Left ventricle myocardium superior (tissue), 1 donor: ENCODE measurements at regions not wholly inside any gene's neighbourhood (a gene's known extent, or its start where the extent isn't known, plus 50 kb on each side); places are given as distances from the start of the nearest gene placed in this dataset.
"Not testable (repeated sequence)": the region's sequence is repeated elsewhere in the genome, so short reads cannot be mapped to it uniquely, and the experiment has no call there.

Source experiments
- ATAC-seq: fragments of 200-7000 bp; cut with Tn5 transposase; one replicate; pipeline ENCODE4 v1.9.1; 2020; ENCODE audit warnings: mild to moderate bottlenecking, moderate library complexity
- DNase-seq: peaks from one replicate; pipeline ENCODE4 v3.0.0-alpha.2; 2020
- intact Hi-C: fragments of 100-400 bp; cut with micrococcal nuclease; formaldehyde crosslinking; loops from one replicate; pipeline ENCODE4 v1.11.0; 2022
- donor health status: DM: no; HTN: yes; CAD: no; lungs with severe emphysema.

DNA sequence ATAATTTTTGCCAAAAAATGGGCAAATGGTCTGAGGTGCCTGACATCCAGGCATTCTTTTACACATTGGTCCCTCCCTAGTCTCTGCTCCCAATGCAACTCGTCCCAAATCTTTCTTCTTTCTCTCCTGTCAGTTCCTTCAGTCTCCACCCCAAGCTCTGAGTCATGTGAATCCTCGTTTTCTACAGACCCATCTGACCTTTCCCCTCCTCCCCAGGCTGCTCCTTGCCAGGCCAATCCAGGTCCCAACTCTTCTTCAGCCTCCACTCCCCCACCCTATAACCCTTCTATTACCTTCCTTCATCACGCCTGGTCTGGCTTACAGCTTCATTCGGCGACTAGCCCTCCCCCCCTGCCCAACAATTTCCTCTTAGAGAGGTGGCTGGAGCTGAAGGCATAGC, 55.3 kb downstream of the BBS10 start:
- ATAC-seq, intact Hi-C loops, DNase-seq: not testable (repeated sequence)

GRCh38 chr12:76292305-76292704, 55.9 kb downstream of the BBS10 start:
- intact Hi-C loops, ATAC-seq, DNase-seq: not testable (repeated sequence)

DNA sequence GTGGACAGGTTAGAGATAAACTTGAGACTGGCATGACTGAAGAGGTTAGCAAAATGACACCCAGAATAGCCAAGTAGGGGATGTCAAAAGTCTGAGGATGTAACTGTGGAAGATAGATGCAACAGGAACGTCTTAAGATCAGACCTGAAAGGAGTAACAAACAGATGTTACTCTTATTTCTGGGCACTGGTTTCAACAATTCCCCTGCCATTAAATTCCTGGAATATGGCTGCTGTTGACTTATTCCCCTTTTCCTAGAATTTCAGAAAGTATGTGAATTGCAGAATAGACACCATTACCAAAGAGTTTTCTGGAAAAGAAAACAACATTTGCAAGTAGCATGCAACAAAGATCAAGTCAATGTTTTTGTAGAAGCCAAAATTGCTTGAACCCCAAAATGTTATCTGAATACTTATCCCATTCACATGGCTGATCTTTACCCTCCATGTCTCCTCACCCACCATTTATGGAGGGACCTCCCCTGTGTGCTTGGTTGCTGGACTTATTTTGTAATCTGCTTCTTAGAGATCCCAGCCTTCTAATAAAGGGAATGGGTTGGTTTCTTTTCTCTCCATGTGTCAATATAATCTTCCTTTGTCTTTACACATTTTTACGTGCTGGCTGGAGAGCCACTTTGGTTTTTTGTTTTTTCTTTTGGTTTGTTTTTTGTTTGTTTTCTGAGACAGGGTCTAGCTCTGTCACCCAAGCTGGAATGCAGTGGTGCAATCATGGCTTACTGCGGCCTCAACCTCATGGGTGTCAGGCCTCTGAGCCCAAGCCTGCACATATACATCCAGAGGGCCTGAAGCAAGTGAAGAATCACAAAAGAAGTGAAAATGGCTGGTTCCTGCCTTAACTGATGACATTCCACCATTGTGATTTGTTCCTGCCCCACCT, 57.0 kb downstream of the BBS10 start:
- peak; percentile 44 for ATAC-seq
- intact Hi-C loops, result no loop called here
- DNase-seq, result no peak

DNA sequence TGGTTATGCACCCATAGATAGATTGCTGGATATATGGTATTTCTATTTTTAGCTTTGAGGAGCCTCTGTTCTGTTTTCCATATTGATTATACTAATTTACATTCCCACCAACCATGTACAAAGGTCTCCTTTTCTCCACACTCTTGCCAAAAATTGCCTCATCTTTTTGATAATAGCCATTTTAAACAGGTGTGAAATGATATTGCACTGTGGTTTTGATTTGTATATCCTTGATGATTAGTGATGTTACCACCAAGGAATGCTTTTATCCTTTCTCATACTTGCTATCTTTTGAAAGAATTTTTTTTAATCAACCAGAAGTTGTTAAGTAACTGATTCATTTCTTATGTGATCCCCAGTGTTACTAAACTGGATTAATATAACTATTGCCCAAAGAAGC, 60.0 kb downstream of the BBS10 start:
- no peak for ATAC-seq
- intact Hi-C loops, result no loop called here
- DNase-seq, result no peak

GRCh38 chr12:76284816-76285750, 63.1 kb downstream of the BBS10 start:
- DNase-seq (no peak), ATAC-seq (no peak)
- intact Hi-C loops, result no loop called here

DNA sequence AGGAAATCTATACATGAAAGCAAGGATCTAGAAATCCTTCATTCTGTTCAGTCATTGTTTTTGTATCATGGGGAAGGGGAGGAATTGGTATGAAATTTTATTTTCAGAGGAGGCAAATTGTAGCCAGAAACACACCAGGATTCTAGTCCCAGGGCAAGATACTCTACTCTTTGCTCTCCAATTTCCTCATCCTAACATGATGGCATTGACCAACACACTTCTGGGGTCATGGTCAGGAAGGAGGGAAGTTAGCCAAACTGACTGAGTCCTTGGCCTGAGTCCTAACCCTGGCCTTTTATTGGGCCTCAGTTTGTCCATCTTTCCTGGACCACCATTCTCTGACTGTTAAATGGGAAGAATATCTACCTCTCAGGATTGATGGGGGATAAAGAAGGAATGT, 65.5 kb downstream of the BBS10 start:
- no peak for ATAC-seq
- intact Hi-C loops, result no loop called here

GRCh38 chr12:76277480-76277879, 70.7 kb downstream of the BBS10 start:
- intact Hi-C loops, result no loop called here
- ATAC-seq (no peak), DNase-seq (no peak)

More for the DNA sequence above, 65.5 kb downstream of the BBS10 start:
- DNase-seq, result no peak

DNA sequence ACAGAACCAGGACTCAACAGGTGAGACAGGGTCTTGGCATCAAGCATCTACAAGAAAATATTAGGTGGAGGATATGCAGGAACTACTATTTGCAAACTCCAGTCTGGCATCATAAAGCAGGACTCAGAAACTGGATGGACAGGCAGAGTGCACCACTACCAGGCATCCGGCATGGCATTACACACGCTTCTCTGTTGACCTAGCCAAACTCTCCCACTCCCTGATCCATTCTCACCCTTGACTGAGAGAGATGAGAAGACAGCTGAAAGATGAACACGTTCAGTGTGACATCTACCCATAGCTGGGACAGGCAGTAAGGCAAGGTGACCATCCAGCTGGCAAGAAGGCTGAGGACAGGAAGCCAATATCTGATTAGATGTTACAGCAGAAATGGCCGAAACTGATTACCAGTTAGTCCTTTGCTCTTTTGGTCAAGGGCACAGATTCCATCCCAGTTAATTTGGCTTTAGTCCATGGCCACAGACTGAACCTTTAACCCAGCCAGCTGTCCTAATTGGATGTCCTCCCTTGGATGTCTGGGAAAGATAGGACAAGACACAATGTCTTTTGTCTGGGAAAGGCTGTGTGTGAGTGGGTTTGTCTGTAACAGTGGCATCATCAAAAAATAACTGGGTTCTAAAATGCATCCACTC, 71.6 kb downstream of the BBS10 start:
- ATAC-seq, result peak; percentile 38
- intact Hi-C loops, result no loop called here
- DNase-seq, result no peak

- intact Hi-C loops, result no loop called here
- ATAC-seq, result no peak
- DNase-seq, result no peak
Observed at GRCh38 chr12:76275511-76276093, 72.6 kb downstream of the BBS10 start.

DNA sequence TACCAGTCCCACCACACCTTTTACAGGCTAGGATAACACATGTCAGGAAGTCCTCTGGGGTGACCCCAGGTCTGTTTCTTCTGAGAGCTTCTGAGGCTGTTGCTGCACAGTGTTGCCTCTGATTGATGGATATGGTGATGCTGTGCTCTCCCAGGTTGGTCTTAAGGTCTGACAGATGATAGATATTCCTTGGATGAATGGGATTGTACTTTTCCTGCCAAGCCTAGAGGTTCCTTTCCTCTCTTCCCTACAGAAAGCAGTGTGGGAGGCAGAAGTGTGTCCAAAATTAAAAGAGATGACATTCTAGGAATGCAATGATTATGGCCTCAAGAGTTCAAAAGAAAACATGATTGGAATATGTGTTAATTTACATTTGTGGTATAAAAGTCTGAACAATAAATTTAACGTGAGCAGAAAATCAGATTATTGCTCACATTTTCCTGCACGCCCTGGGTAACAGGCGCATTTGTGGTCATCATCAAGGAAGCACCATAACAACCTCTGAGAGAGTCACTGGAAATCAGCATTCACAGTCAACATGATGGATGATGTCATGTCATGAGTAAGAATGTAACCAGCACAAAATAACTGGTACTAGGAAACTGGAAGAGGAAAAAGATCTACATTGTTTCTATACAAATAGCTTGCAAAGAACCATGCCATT, 73.7 kb downstream of the BBS10 start:
- no peak for DNase-seq
- no peak for ATAC-seq
- intact Hi-C loops, result no loop called here

DNA sequence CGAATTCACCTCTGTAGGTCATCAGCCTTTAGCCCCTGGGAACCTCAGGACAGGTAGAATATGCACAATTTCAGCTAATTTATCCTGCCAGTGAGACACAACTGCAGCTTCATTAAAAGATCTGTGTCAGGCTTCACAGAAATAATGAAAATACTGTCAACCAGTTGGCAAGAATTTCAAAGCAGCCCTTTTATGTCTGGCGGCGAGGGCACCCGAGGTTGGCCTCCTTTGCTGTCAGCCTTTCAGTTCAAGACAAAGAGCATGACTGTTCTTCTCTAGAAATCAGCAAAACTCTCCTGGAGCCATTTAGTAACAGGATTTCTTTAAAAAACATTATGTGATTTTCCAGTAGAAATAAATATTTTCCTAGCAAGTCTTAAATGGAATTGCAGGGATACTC, 75.9 kb downstream of the BBS10 start:
- no peak for ATAC-seq

DNA sequence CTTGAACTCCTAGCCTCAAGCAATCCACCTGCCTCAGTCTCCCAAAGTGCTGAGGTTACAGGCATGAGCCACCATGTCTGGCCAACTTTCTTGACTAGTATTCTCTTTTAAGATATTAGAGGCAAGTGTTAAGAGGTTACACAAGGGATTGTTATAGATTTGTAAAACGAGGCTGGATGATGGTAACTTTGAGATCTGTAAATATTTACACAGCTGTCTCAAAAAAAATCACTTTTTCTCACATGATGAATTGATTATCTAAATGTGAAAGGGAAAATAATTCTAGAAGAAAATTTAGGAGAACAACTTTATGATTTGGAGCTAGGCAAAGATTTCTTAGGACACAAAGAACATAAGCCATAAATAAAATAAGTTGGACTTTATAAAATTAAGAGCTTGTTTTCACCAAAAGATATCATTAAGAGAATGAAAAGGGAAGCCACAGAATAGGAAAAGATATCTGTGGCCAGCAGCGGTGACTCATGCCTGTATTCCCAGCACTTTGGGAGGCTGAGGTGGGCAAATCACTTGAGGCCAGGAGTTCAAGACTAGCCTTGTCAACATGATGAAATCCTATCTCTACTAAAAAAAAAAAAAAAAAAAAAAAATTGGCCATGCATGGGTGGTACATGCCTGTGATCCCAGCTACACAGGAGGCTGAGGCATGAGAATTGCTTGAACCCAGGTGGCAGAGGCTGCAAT, 77.4 kb downstream of the BBS10 start:
- no peak for DNase-seq
- intact Hi-C loops, result no loop called here
- no peak for ATAC-seq

More for the DNA sequence above, 75.9 kb downstream of the BBS10 start:
- no peak for DNase-seq
- intact Hi-C loops, result no loop called here

DNA sequence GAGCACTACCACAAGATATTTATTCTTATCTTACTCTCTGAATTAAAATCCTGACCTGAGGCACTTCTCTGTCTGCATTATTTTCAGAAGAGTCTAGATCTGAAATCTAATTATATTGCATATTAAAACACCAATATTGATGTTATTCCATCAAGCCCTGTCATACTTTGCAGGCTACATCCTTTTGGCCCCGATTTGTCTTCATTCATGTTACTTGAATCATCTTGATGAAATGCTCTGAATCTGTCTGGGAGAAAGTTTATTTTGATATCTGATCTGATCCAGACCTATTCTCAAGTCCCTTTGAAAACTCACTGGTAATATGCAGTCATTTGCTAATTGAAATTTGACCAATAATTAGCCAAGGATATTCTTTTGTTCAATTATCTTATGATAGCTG, 79.9 kb downstream of the BBS10 start:
- intact Hi-C loops, result no loop called here
- ATAC-seq (no peak), DNase-seq (no peak)

DNA sequence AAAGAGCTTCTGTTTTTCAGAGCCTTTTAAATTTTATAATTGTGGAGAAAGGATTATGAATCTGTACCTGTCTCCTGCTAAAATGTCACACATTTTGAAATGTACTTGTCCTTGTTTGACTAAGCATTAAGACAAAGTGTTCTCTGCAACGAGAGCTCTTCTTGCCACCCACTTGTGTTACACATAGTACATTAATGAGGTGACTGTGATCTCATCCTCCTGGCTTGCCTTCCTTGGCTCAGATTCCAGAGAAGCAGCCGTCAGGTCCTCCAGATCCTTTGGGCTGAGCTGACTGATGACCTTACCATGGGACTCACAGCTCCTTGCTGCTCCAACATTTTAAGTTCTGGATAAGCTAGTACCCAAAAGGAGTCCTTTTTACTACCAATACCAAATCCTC, 81.4 kb downstream of the BBS10 start:
- ATAC-seq, result peak; percentile 99
- intact Hi-C loops, result no loop called here
- peak; percentile 42 for DNase-seq

DNA sequence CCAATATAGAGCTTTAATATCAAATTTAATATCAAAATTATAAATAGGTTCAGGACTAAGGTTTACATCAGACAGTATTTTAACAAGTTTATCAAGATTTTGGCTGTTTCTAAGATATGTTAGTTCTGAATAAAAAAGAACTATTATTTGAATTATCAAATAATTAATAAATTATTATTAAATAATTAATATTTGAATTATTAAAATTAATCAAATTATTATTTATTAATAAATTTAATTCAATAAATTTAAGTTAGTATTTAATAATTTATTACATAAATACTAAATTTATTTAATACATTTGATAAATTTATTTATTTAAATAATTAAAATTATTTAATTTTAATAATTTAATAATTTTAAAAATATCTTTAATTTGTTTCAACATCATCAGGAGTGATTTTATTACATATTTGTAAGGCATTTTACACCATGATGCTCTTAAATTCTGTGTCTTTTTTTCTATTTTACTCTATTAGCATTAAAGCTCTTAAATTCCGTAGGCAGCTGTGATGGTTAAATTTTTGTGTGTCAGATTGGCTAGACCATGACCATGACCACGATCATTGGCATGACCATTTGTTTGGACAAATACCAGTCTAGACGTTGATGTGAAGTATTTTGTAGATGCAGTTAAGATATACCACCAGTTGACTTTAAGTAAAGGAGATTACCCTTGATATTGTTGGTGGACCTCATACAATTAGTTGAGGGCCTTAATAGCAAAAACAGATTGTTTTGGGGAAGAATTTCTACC, 82.6 kb downstream of the BBS10 start:
- DNase-seq, result no peak
- intact Hi-C loops, result no loop called here
- no peak for ATAC-seq

DNA sequence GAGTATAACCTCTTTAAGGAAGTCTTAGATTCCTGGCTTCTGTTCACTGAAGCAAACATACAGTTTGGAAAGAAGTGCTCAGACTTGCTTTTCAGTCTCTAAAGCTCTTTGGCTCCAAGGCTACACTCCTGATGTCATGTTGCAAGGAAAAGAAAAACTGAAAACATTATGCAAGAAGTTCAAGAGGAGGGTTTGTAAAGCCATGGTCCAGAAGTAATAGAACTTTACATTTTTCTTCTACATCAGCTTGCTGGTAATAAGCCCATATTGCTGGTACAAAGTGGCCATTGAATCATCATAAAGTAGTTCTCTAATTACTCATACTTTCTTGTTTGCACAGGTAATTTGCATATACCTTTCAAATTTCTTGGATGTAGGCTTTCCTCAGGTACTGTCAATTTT, 83.6 kb downstream of the BBS10 start:
- ATAC-seq, result no peak
- intact Hi-C loops, result no loop called here
- no peak for DNase-seq

- intact Hi-C loops, result no loop called here
- ATAC-seq, result no peak
- DNase-seq, result no peak
Observed at GRCh38 chr12:76263696-76264095, 84.5 kb downstream of the BBS10 start.

- intact Hi-C loops, result no loop called here
- ATAC-seq (no peak), DNase-seq (no peak)
Observed at GRCh38 chr12:76260390-76260748, 87.8 kb downstream of the BBS10 start.
